Caco-2 (cell line): ENCODE measurements at regions not wholly inside any gene's neighbourhood (a gene's known extent, or its start where the extent isn't known, plus 50 kb on each side); places are given as distances from the start of the nearest gene placed in this dataset.

Experiments
- BruUV-seq: library from RNA; stranded (reverse); fragments of 400-500 nt; replicated peaks from 2 replicates; lab custom pipeline; 2021; lab: Mats Ljungman, UMichigan
- CTCF ChIA-PET: fragments of 300-600 bp; sonication (Branson Sonifier 250); formaldehyde crosslinking; loops from one replicate; lab custom pipeline; 2022; ENCODE audit warnings: antibody characterized with exemption; lab: Charles Lee
- POLR2A ChIA-PET: fragments of 300-600 bp; sonication (Branson Sonifier 250); formaldehyde crosslinking; loops from one replicate; lab custom pipeline; 2022; ENCODE audit warnings: antibody characterized with exemption; lab: Charles Lee
- DNase-seq, 2 experiments: peaks; one replicate each; pipeline versions ENCODE4 v3.0.0 to v3.0.0-alpha.2; 2020 to 2022
- H3K27me3 ChIP-seq: replicated peaks from 2 replicates; pipeline ENCODE4 v1.6.0; 2011; ENCODE audit warnings: low read length; ENCODE audit not compliant: control insufficient read depth, insufficient read depth
- H3K36me3 ChIP-seq: 2 replicates; pipeline ENCODE4 v1.5.1; 2011; ENCODE audit warnings: low read length; ENCODE audit not compliant: control insufficient read depth, insufficient read depth
- H3K4me1 ChIP-seq: fragments of 250-450 bp; sonication (Bioruptor Pico); 2 replicates; pipeline ENCODE4 v1.5.1; 2020; ENCODE audit warnings: mild to moderate bottlenecking
- H3K4me3 ChIP-seq: 2 replicates; pipeline ENCODE4 v1.5.1; 2011; ENCODE audit warnings: low read depth, mild to moderate bottlenecking, control low read depth, low read length
- H3K9me3 ChIP-seq: fragments of 250-450 bp; sonication (Bioruptor Pico); 2 replicates; pipeline ENCODE4 v1.5.1; 2020; ENCODE audit warnings: mild to moderate bottlenecking, moderate library complexity
- H3K27ac Mint-ChIP-seq: one replicate; pipeline ENCODE4 v1.8.0; 2022; ENCODE audit warnings: mixed read lengths; ENCODE audit not compliant: unreplicated experiment
- H3K27me3 Mint-ChIP-seq: one replicate; pipeline ENCODE4 v1.8.0; 2022; ENCODE audit warnings: mixed read lengths; ENCODE audit not compliant: insufficient read depth, unreplicated experiment
- H3K36me3 Mint-ChIP-seq: one replicate; pipeline ENCODE4 v1.8.0; 2022; ENCODE audit warnings: mild to moderate bottlenecking, mixed read lengths; ENCODE audit not compliant: insufficient read depth, unreplicated experiment
- H3K4me1 Mint-ChIP-seq: one replicate; pipeline ENCODE4 v1.8.0; 2022; ENCODE audit warnings: low read depth, mixed read lengths; ENCODE audit not compliant: unreplicated experiment
- H3K4me3 Mint-ChIP-seq: one replicate; pipeline ENCODE4 v1.8.0; 2022; ENCODE audit warnings: mild to moderate bottlenecking, moderate library complexity, mixed read lengths; ENCODE audit not compliant: unreplicated experiment
- H3K9me3 Mint-ChIP-seq: one replicate; pipeline ENCODE4 v1.8.0; 2022; ENCODE audit warnings: mixed read lengths; ENCODE audit not compliant: unreplicated experiment
- CTCF ChIP-seq, 2 experiments: fragments of 200-600 bp in 1 of 2; IDR thresholded peaks; 1 replicate in 1 of 2; 2 replicates in 1 of 2; pipeline versions ENCODE4 v1.5.1 to v1.8.0; 2011 to 2022; ENCODE audit warnings: antibody characterized with exemption in 1 of 2, control low read depth in 1 of 2, inconsistent platforms in 1 of 2, low read depth in 1 of 2, low read length in 1 of 2, mild to moderate bottlenecking in 1 of 2, moderate library complexity in 1 of 2; ENCODE audit not compliant: insufficient read depth in 1 of 2, severe bottlenecking in 1 of 2, unreplicated experiment in 1 of 2
- intact Hi-C: fragments of 100-400 bp; cut with micrococcal nuclease; formaldehyde crosslinking; loops from one replicate; pipeline ENCODE4 v1.10.0; 2022; ENCODE audit not compliant: unreplicated experiment

GRCh38 chr7:54841772-54842697, 83.0 kb upstream of the SEC61G start:
- ChIA-PET POLR2A (no interaction called here), CTCF (interaction anchor here (0.6 to 2.0 kb wide), 2 partner anchors 30 to 53 kb away, joined by 3 to 8 read pairs; no protein-coding TSS in a partner anchor)
- intact Hi-C loops = loop anchor here (1.0 kb wide), 1 partner anchor 68 kb away; no protein-coding TSS in a partner anchor
- no peak overlapping the region for H3K27ac Mint-ChIP-seq
- no peaks in the 10 kb centered on the region for H3K36me3 Mint-ChIP-seq
- H3K4me3 Mint-ChIP-seq = no peak overlapping the region
- Histone ChIP-seq H3K4me3 (no peak overlapping the region), H3K9me3 (no peaks in the 10 kb centered on the region), H3K27me3 (no peaks in the 10 kb centered on the region), H3K4me1 (no peaks in the 10 kb centered on the region), H3K36me3 (no peaks in the 10 kb centered on the region)
- peaks cover 6% of the 10 kb centered on the region for H3K27me3 Mint-ChIP-seq
- no peaks in the 10 kb centered on the region for H3K4me1 Mint-ChIP-seq
- H3K9me3 Mint-ChIP-seq = no peaks in the 10 kb centered on the region
- no TSS peak for BruUV-seq
- TF ChIP-seq CTCF (IDR thresholded peaks at IDR 0.05; ENCODE audit: insufficient read depth in 1 of 2, low read depth in 1 of 2, low read length in 1 of 2, severe bottlenecking in 1 of 2, unreplicated experiment in 1 of 2) = peak; percentile 53 to 68
- DNase-seq = peak in 1 of 2 experiments; percentile 62

GRCh38 chr7:54843841-54844355, 84.9 kb upstream of the SEC61G start:
- H3K36me3 ChIP-seq = no peaks in the 10 kb centered on the region
- H3K9me3 ChIP-seq = no peaks in the 10 kb centered on the region
- no peaks in the 10 kb centered on the region for H3K36me3 Mint-ChIP-seq
- intact Hi-C loops = no loop called here
- no peak for TF ChIP-seq CTCF (IDR thresholded peaks at IDR 0.05; ENCODE audit: insufficient read depth in 1 of 2, low read depth in 1 of 2, low read length in 1 of 2, severe bottlenecking in 1 of 2, unreplicated experiment in 1 of 2)
- no peaks in the 10 kb centered on the region for H3K4me1 ChIP-seq
- no TSS peak for BruUV-seq
- no peak overlapping the region for H3K27ac Mint-ChIP-seq
- H3K9me3 Mint-ChIP-seq = no peaks in the 10 kb centered on the region
- peaks cover 4% of the 10 kb centered on the region for H3K27me3 Mint-ChIP-seq
- H3K4me1 Mint-ChIP-seq = no peaks in the 10 kb centered on the region
- H3K4me3 Mint-ChIP-seq = no peak overlapping the region
- CTCF ChIA-PET = interaction anchor here (1.0 kb wide), 1 partner anchor 411 kb away, joined by 4 read pairs; no protein-coding TSS in a partner anchor
- H3K27me3 ChIP-seq = no peaks in the 10 kb centered on the region
- POLR2A ChIA-PET = no interaction called here
- no peak overlapping the region for H3K4me3 ChIP-seq
- DNase-seq = no peak

- no peak for DNase-seq
- Mint-ChIP-seq H3K36me3 (no peaks in the 10 kb centered on the region), H3K4me3 (no peak overlapping the region), H3K4me1 (no peaks in the 10 kb centered on the region), H3K27ac (no peak overlapping the region), H3K27me3 (peaks cover 4% of the 10 kb centered on the region), H3K9me3 (peaks cover 11% of the 10 kb centered on the region)
- no TSS peak for BruUV-seq
- CTCF ChIA-PET = no interaction called here
- TF ChIP-seq CTCF (IDR thresholded peaks at IDR 0.05; ENCODE audit: insufficient read depth in 1 of 2, low read depth in 1 of 2, low read length in 1 of 2, severe bottlenecking in 1 of 2, unreplicated experiment in 1 of 2) = no peak
- POLR2A ChIA-PET = no interaction called here
- Histone ChIP-seq H3K36me3 (no peaks in the 10 kb centered on the region), H3K27me3 (no peaks in the 10 kb centered on the region), H3K9me3 (no peaks in the 10 kb centered on the region), H3K4me3 (no peak overlapping the region), H3K4me1 (no peaks in the 10 kb centered on the region)
- intact Hi-C loops = no loop called here
These were observed 87.3 kb upstream of the SEC61G start for GRCh38 chr7:54846273-54846672.
